ENCODE measurements at regions not wholly inside any gene's neighbourhood (a gene's known extent, or its start where the extent isn't known, plus 50 kb on each side); places are given as distances from the start of the nearest gene placed in this dataset.

- ATAC-seq (ENCODE audit: poor library complexity) = no peak
- H3K27ac Mint-ChIP-seq = no peak overlapping the region
- POLR2A ChIA-PET = no interaction called here
These were observed 177.7 kb downstream of the CRLF2 start for GRCh38 chrX:1034717-1035116.

GRCh38 chrX:1031521-1032430 is 180.7 kb downstream of the CRLF2 start:
- DNase-seq = no peak
- TF ChIP-seq CTCF (IDR thresholded peaks at IDR 0.05) = no peak
- intact Hi-C loops (cut with DNase I, micrococcal nuclease) = no loop called here
- Histone ChIP-seq H3K4me3 (ENCODE audit: low read length) (no peak overlapping the region), H3K27ac (ENCODE audit: low read depth in 1 of 2, low read length in 2 of 2) (no peak overlapping the region), H3K27me3 (ENCODE audit: control insufficient read depth in 1 of 2, insufficient read depth in 2 of 2, low read length in 2 of 2) (no peaks in the 10 kb centered on the region), H3K4me1 (ENCODE audit: insufficient read depth, low read length) (peaks cover 4% of the 10 kb centered on the region), H3K9me3 (ENCODE audit: control insufficient read depth in 1 of 2, insufficient read depth in 1 of 2, low read length in 2 of 2) (peaks cover 0 to 23% of the 10 kb centered on the region in 2 experiments), H3K36me3 (ENCODE audit: insufficient read depth, low read length) (no peaks in the 10 kb centered on the region)
- CTCF ChIA-PET = no interaction called here
- Mint-ChIP-seq H3K27ac (no peak overlapping the region), H3K9me3 (peaks cover 2% of the 10 kb centered on the region), H3K27me3 (peaks cover 5% of the 10 kb centered on the region), H3K36me3 (ENCODE audit: low read depth) (no peaks in the 10 kb centered on the region), H3K4me1 (ENCODE audit: low read depth) (peaks cover 12% of the 10 kb centered on the region), H3K4me3 (no peak overlapping the region)
- ATAC-seq (ENCODE audit: poor library complexity) = no peak
- POLR2A ChIA-PET = no interaction called here

More at GRCh38 chrX:1034717-1035116, 177.7 kb downstream of the CRLF2 start:
- no peak for TF ChIP-seq CTCF (IDR thresholded peaks at IDR 0.05)
- CTCF ChIA-PET = no interaction called here
- Histone ChIP-seq H3K27me3 (ENCODE audit: control insufficient read depth in 1 of 2, insufficient read depth in 2 of 2, low read length in 2 of 2) (no peaks in the 10 kb centered on the region), H3K4me3 (ENCODE audit: low read length) (no peak overlapping the region), H3K9me3 (ENCODE audit: control insufficient read depth in 1 of 2, insufficient read depth in 1 of 2, low read length in 2 of 2) (peaks cover 0 to 34% of the 10 kb centered on the region in 2 experiments), H3K4me1 (ENCODE audit: insufficient read depth, low read length) (no peaks in the 10 kb centered on the region), H3K36me3 (ENCODE audit: insufficient read depth, low read length) (no peaks in the 10 kb centered on the region), H3K27ac (ENCODE audit: low read depth in 1 of 2, low read length in 2 of 2) (no peak overlapping the region)
- intact Hi-C loops (cut with DNase I, micrococcal nuclease) = no loop called here
- Mint-ChIP-seq H3K36me3 (ENCODE audit: low read depth) (no peaks in the 10 kb centered on the region), H3K27me3 (no peaks in the 10 kb centered on the region), H3K4me1 (ENCODE audit: low read depth) (no peaks in the 10 kb centered on the region), H3K4me3 (no peak overlapping the region), H3K9me3 (peaks cover 2% of the 10 kb centered on the region)
- no peak for DNase-seq

GRCh38 chrX:1029494-1029893 is 183.0 kb downstream of the CRLF2 start:
- Mint-ChIP-seq H3K9me3 (peaks cover 2% of the 10 kb centered on the region), H3K4me1 (ENCODE audit: low read depth) (peaks cover 19% of the 10 kb centered on the region), H3K27me3 (peaks cover 5% of the 10 kb centered on the region), H3K4me3 (no peak overlapping the region), H3K27ac (no peak overlapping the region), H3K36me3 (ENCODE audit: low read depth) (no peaks in the 10 kb centered on the region)
- Histone ChIP-seq H3K27ac (ENCODE audit: low read depth in 1 of 2, low read length in 2 of 2) (no peak overlapping the region), H3K36me3 (ENCODE audit: insufficient read depth, low read length) (no peaks in the 10 kb centered on the region), H3K4me1 (ENCODE audit: insufficient read depth, low read length) (peaks cover 8% of the 10 kb centered on the region), H3K4me3 (ENCODE audit: low read length) (no peak overlapping the region), H3K27me3 (ENCODE audit: control insufficient read depth in 1 of 2, insufficient read depth in 2 of 2, low read length in 2 of 2) (no peaks in the 10 kb centered on the region), H3K9me3 (ENCODE audit: control insufficient read depth in 1 of 2, insufficient read depth in 1 of 2, low read length in 2 of 2) (peaks cover 0 to 21% of the 10 kb centered on the region in 2 experiments)
- POLR2A ChIA-PET = no interaction called here
- intact Hi-C loops (cut with DNase I, micrococcal nuclease) = no loop called here
- no peak for ATAC-seq (ENCODE audit: poor library complexity)
- CTCF ChIA-PET = no interaction called here
- no peak for TF ChIP-seq CTCF (IDR thresholded peaks at IDR 0.05)
- no peak for DNase-seq

Measured in CD4-positive, alpha-beta T cell (primary cell).